Panc1 (cell line): ENCODE measurements at regions not wholly inside any gene's neighbourhood (a gene's known extent, or its start where the extent isn't known, plus 50 kb on each side); places are given as distances from the start of the nearest gene placed in this dataset.

Experiments
- ATAC-seq: fragments of 200-7000 bp; cut with Tn5 transposase; 2 replicates; pipeline ENCODE4 v1.9.1; 2020; ENCODE audit warnings: mild to moderate bottlenecking, moderate library complexity
- BruUV-seq: library from RNA; stranded (reverse); fragments of 400-500 nt; replicated peaks from 2 replicates; lab custom pipeline; 2021; lab: Mats Ljungman, UMichigan
- CTCF ChIA-PET: fragments of 300-600 bp; sonication (Branson Sonifier 250); formaldehyde crosslinking; loops from one replicate; lab custom pipeline; 2022; ENCODE audit warnings: antibody characterized with exemption; lab: Charles Lee
- POLR2A ChIA-PET: fragments of 300-600 bp; sonication (Branson Sonifier 250); formaldehyde crosslinking; loops from one replicate; lab custom pipeline; 2022; ENCODE audit warnings: antibody characterized with exemption; lab: Charles Lee
- DNase-seq: peaks from one replicate; pipeline ENCODE4 v3.0.0-alpha.2; 2010; ENCODE audit warnings: low read depth, low spot score
- H3K27ac ChIP-seq: 2 replicates; pipeline ENCODE4 v1.5.1; 2011; ENCODE audit warnings: mild to moderate bottlenecking, low read length, inconsistent platforms
- H3K27me3 ChIP-seq: fragments of 200-500 bp; sonication (Bioruptor generic); 2 replicates; pipeline ENCODE4 v1.6.0; 2014; ENCODE audit warnings: low read length, inconsistent platforms; ENCODE audit not compliant: control insufficient read depth, insufficient read depth
- H3K36me3 ChIP-seq: fragments of 200-500 bp; sonication (Bioruptor generic); 2 replicates; pipeline ENCODE4 v1.5.1; 2014; ENCODE audit warnings: inconsistent platforms, mild to moderate bottlenecking, low read length, moderate library complexity; ENCODE audit not compliant: control insufficient read depth, insufficient read depth
- H3K4me1 ChIP-seq: 2 replicates; pipeline ENCODE4 v1.5.1; 2011; ENCODE audit warnings: inconsistent platforms, mild to moderate bottlenecking, low read length, moderate library complexity; ENCODE audit not compliant: control insufficient read depth, insufficient read depth
- H3K4me3 ChIP-seq, 2 experiments: 2 replicates each; pipeline ENCODE4 v1.5.1; 2011 to 2012; ENCODE audit warnings: low read depth in 2 of 2, low read length in 2 of 2, mild to moderate bottlenecking in 2 of 2, inconsistent platforms in 1 of 2, moderate library complexity in 1 of 2
- H3K9me3 ChIP-seq: fragments of 200-500 bp; sonication (Bioruptor generic); 2 replicates; pipeline ENCODE4 v1.5.1; 2014; ENCODE audit warnings: low read depth, mild to moderate bottlenecking, inconsistent platforms, low read length, moderate library complexity; ENCODE audit not compliant: control insufficient read depth, insufficient read depth
- POLR2AphosphoS5 ChIP-seq: IDR thresholded peaks from 2 replicates; pipeline ENCODE4 v1.6.1; 2012; ENCODE audit warnings: mild to moderate bottlenecking, low read depth, low read length, moderate library complexity
- SIN3A ChIP-seq: IDR thresholded peaks from 2 replicates; pipeline ENCODE4 v1.6.1; 2012; ENCODE audit warnings: low read depth, mild to moderate bottlenecking, low read length, moderate library complexity, borderline replicate concordance; ENCODE audit not compliant: insufficient read depth
- TCF7L2 ChIP-seq: IDR thresholded peaks from 2 replicates; pipeline ENCODE4 v1.6.1; 2011; ENCODE audit warnings: mild to moderate bottlenecking, low read depth, low read length, inconsistent platforms
- in situ Hi-C: cut with HindIII; loops from 2 replicates; pipeline ENCODE4 v1.10.0; 2016; ENCODE audit warnings: low sequenced_read_pairs, low pct_unique_long_range_greater_than_20kb
- intact Hi-C: fragments of 100-400 bp; cut with micrococcal nuclease; formaldehyde crosslinking; loops from one replicate; pipeline ENCODE4 v1.10.0; 2022; ENCODE audit not compliant: unreplicated experiment
- TF ChIP-seq, protein P1 (sequence below): fragments of 450-650 bp; IDR thresholded peaks from 2 replicates; pipeline ENCODE4 v1.5.1; 2017; ENCODE audit warnings: mild to moderate bottlenecking
- TF ChIP-seq, protein P2 (sequence below), 2 experiments: IDR thresholded peaks; 2 replicates each; pipeline ENCODE4 v1.6.1; 2011 to 2012; ENCODE audit warnings: low read depth in 2 of 2, control low read depth in 1 of 2, low read length in 1 of 2, mild to moderate bottlenecking in 1 of 2, moderate library complexity in 1 of 2; ENCODE audit not compliant: insufficient read depth in 1 of 2

DNA sequence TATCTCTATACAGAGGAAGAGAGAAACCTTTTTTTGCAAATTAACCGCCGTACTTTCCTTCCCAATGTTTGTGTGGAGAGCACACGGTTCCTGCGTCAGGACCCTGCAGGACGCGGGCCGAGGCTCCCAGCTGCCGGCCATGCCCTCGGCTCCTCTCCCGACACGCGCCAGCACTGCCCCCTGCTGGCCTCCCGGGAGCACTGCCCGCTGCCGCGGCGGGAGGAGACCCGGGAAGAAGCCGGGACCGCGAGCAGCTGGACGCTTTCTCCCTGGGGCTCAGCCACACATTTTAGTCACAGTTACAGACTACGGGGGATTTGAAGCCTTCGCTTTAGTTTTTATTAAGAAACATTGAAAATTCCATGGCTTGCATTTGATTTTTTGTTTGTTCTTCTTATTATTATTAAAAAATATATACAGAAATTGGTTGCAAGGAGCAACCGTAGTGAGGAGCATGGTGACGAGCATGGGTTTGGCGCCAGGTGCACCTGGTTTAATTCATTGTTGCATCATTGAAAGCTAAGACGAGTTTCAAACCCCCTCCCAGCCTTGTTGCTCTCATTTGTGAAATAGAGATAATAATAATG, 401.2 kb downstream of the GALR1 start:
- POLR2A ChIA-PET, result no interaction called here
- H3K4me3 ChIP-seq, result no peak overlapping the region
- no peak overlapping the region for H3K27ac ChIP-seq
- TF ChIP-seq, protein P1, sequence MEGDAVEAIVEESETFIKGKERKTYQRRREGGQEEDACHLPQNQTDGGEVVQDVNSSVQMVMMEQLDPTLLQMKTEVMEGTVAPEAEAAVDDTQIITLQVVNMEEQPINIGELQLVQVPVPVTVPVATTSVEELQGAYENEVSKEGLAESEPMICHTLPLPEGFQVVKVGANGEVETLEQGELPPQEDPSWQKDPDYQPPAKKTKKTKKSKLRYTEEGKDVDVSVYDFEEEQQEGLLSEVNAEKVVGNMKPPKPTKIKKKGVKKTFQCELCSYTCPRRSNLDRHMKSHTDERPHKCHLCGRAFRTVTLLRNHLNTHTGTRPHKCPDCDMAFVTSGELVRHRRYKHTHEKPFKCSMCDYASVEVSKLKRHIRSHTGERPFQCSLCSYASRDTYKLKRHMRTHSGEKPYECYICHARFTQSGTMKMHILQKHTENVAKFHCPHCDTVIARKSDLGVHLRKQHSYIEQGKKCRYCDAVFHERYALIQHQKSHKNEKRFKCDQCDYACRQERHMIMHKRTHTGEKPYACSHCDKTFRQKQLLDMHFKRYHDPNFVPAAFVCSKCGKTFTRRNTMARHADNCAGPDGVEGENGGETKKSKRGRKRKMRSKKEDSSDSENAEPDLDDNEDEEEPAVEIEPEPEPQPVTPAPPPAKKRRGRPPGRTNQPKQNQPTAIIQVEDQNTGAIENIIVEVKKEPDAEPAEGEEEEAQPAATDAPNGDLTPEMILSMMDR, result peak; percentile 99
- TF ChIP-seq, protein P2, sequence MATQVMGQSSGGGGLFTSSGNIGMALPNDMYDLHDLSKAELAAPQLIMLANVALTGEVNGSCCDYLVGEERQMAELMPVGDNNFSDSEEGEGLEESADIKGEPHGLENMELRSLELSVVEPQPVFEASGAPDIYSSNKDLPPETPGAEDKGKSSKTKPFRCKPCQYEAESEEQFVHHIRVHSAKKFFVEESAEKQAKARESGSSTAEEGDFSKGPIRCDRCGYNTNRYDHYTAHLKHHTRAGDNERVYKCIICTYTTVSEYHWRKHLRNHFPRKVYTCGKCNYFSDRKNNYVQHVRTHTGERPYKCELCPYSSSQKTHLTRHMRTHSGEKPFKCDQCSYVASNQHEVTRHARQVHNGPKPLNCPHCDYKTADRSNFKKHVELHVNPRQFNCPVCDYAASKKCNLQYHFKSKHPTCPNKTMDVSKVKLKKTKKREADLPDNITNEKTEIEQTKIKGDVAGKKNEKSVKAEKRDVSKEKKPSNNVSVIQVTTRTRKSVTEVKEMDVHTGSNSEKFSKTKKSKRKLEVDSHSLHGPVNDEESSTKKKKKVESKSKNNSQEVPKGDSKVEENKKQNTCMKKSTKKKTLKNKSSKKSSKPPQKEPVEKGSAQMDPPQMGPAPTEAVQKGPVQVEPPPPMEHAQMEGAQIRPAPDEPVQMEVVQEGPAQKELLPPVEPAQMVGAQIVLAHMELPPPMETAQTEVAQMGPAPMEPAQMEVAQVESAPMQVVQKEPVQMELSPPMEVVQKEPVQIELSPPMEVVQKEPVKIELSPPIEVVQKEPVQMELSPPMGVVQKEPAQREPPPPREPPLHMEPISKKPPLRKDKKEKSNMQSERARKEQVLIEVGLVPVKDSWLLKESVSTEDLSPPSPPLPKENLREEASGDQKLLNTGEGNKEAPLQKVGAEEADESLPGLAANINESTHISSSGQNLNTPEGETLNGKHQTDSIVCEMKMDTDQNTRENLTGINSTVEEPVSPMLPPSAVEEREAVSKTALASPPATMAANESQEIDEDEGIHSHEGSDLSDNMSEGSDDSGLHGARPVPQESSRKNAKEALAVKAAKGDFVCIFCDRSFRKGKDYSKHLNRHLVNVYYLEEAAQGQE (IDR thresholded peaks at IDR 0.05; ENCODE audit: insufficient read depth in 1 of 2, low read depth in 2 of 2, low read length in 1 of 2), result 0 out of 4 replicates have a peak, but pooled peaks of 1 of the 2 experiments have one; percentile 19
- TF ChIP-seq POLR2AphosphoS5, result no peak
- no TSS peak for BruUV-seq
- CTCF ChIA-PET, result interaction anchor here (0.6 kb wide), 2 partner anchors 533 to 1224 kb away, joined by 3 to 4 read pairs; no protein-coding TSS in a partner anchor
- intact Hi-C loops (no loop called here), in situ Hi-C loops (no loop called here)
- peaks cover 4% of the 10 kb centered on the region for H3K27me3 ChIP-seq
- H3K4me1 ChIP-seq, result peaks cover 5% of the 10 kb centered on the region
- no peaks in the 10 kb centered on the region for H3K36me3 ChIP-seq
- peak; percentile 89 for ATAC-seq
- no peaks in the 10 kb centered on the region for H3K9me3 ChIP-seq
- peak; percentile 24 for DNase-seq

DNA sequence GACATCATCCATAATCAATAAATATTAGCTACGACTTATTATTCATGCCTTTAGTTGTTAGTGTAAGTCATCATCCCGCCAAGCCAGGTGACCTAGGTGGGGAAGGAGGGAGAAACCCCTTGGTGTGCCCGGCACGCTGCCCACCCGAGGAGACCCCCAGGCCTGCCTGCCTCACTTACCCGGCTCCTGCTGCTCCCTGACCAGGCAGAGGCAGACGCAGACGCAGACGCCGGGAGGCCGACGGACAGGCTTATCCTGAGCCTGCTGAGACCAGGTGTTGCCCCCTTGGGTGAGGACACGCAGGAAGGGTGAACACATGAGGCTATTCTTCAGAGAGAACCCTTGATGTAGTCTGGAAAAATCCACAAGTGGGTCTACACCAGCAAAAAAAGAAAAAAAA, 401.8 kb downstream of the GALR1 start:
- in situ Hi-C loops (no loop called here), intact Hi-C loops (no loop called here)
- no TSS peak for BruUV-seq
- Histone ChIP-seq H3K4me3 (no peak overlapping the region), H3K4me1 (peaks cover 5% of the 10 kb centered on the region), H3K36me3 (no peaks in the 10 kb centered on the region), H3K27me3 (peaks cover 4% of the 10 kb centered on the region), H3K27ac (no peak overlapping the region), H3K9me3 (no peaks in the 10 kb centered on the region)
- ATAC-seq (no peak), DNase-seq (no peak)
- POLR2A ChIA-PET, result no interaction called here
- CTCF ChIA-PET, result interaction anchor here (0.6 kb wide), 1 partner anchor 1223 kb away, joined by 3 read pairs; no protein-coding TSS in a partner anchor
- TF ChIP-seq POLR2AphosphoS5, result no peak
- no peak for TF ChIP-seq TCF7L2
- TF ChIP-seq, protein P1, result no peak
- TF ChIP-seq, protein P2 (IDR thresholded peaks at IDR 0.05; ENCODE audit: insufficient read depth in 1 of 2, low read depth in 2 of 2, low read length in 1 of 2), result no peak
- no peak for TF ChIP-seq SIN3A
